Stomach (tissue), 4 donors: ENCODE measurements at regions not wholly inside any gene's neighbourhood (a gene's known extent, or its start where the extent isn't known, plus 50 kb on each side); places are given as distances from the start of the nearest gene placed in this dataset.

Experiments
- CTCF ChIP-seq, 7 experiments: fragments of 450-650 bp in 4 of 7; fragments of 200-600 bp in 3 of 7; sonication (generic) in 3 of 7; IDR thresholded peaks; one replicate each; pipeline ENCODE4 v1.5.1; 2016 to 2019; ENCODE audit warnings: antibody characterized with exemption in 7 of 7, control low read depth in 2 of 7, mild to moderate bottlenecking in 1 of 7
- POLR2A ChIP-seq, 4 donors: fragments of 450-650 bp; IDR thresholded peaks; one replicate each; pipeline ENCODE4 v1.6.1; 2016; ENCODE audit warnings: antibody characterized with exemption in 4 of 4, control low read depth in 2 of 4, mild to moderate bottlenecking in 1 of 4, moderate library complexity in 1 of 4
- POLR2AphosphoS5 ChIP-seq, 3 donors: sonication (generic); formaldehyde crosslinking; IDR thresholded peaks; one replicate each; pipeline ENCODE4 v1.6.1; 2016; ENCODE audit warnings: antibody characterized with exemption in 3 of 3

GRCh38 chr2:43004879-43005244 is 212.5 kb upstream of the HAAO start:
- TF ChIP-seq CTCF (IDR thresholded peaks at IDR 0.05) (no peak), POLR2A (IDR thresholded peaks at IDR 0.05) (no peak), POLR2AphosphoS5 (IDR thresholded peaks at IDR 0.05) (no peak)
